Loucy (cell line): ENCODE measurements at regions not wholly inside any gene's neighbourhood (a gene's known extent, or its start where the extent isn't known, plus 50 kb on each side); places are given as distances from the start of the nearest gene placed in this dataset.

Experiments
- H2AFZ ChIP-seq: fragments of 200-600 bp; sonication (generic); 2 replicates; pipeline ENCODE4 v1.6.0; 2016; ENCODE audit warnings: antibody characterized with exemption, mild to moderate bottlenecking, low read length, moderate library complexity
- H3F3A ChIP-seq: fragments of 200-600 bp; 2 replicates; pipeline ENCODE4 v1.6.0; 2016; ENCODE audit warnings: antibody characterized with exemption, low read depth, mild to moderate bottlenecking
- H3K27me3 ChIP-seq: fragments of 200-600 bp; sonication (generic); 2 replicates; pipeline ENCODE4 v1.6.1; 2014; ENCODE audit warnings: low read length, mild to moderate bottlenecking; ENCODE audit not compliant: insufficient read depth, poor library complexity, severe bottlenecking
- H3K36me3 ChIP-seq: fragments of 200-600 bp; sonication (generic); 2 replicates; pipeline ENCODE4 v1.6.1; 2016; ENCODE audit warnings: low read length; ENCODE audit not compliant: insufficient read depth
- H3K4me1 ChIP-seq: fragments of 200-600 bp; sonication (generic); 2 replicates; pipeline ENCODE4 v1.5.1; 2014; ENCODE audit warnings: low read length, mild to moderate bottlenecking; ENCODE audit not compliant: insufficient read depth, poor library complexity, severe bottlenecking
- H3K4me2 ChIP-seq: fragments of 200-600 bp; sonication (generic); 2 replicates; pipeline ENCODE4 v1.6.0; 2014; ENCODE audit warnings: antibody characterized with exemption, low read length, low read depth, mild to moderate bottlenecking; ENCODE audit not compliant: poor library complexity, severe bottlenecking
- H3K4me3 ChIP-seq: fragments of 200-600 bp; sonication (generic); 2 replicates; pipeline ENCODE4 v1.5.1; 2014; ENCODE audit warnings: low read length, mild to moderate bottlenecking, mixed read lengths; ENCODE audit not compliant: poor library complexity, severe bottlenecking
- H3K79me2 ChIP-seq: fragments of 200-600 bp; sonication (generic); 2 replicates; pipeline ENCODE4 v1.6.1; 2014; ENCODE audit warnings: low read length; ENCODE audit not compliant: insufficient read depth
- H3K9ac ChIP-seq: fragments of 200-600 bp; sonication (generic); 2 replicates; pipeline ENCODE4 v1.6.0; 2014; ENCODE audit warnings: mild to moderate bottlenecking, low read depth, low read length, moderate library complexity; ENCODE audit not compliant: poor library complexity, severe bottlenecking
- H3K9me2 ChIP-seq: fragments of 200-600 bp; sonication (generic); replicated peaks from 2 replicates; pipeline ENCODE4 v1.6.1; 2016; ENCODE audit warnings: low read depth, low read length, mixed read lengths
- H3K9me3 ChIP-seq: fragments of 200-600 bp; sonication (generic); 2 replicates; pipeline ENCODE4 v1.6.1; 2014; ENCODE audit warnings: mild to moderate bottlenecking, antibody characterized with exemption, low read length, low read depth; ENCODE audit not compliant: insufficient read depth
- H4K20me1 ChIP-seq: fragments of 200-600 bp; sonication (generic); 2 replicates; pipeline ENCODE4 v1.6.0; 2014; ENCODE audit warnings: antibody characterized with exemption, low read length, mild to moderate bottlenecking; ENCODE audit not compliant: insufficient read depth, poor library complexity, severe bottlenecking
- CTCF ChIP-seq: fragments of 200-600 bp; sonication (generic); conservative IDR thresholded peaks from 2 replicates; pipeline ENCODE4 v1.5.1; 2014; ENCODE audit warnings: mild to moderate bottlenecking, antibody characterized with exemption, low read length
- EZH2phosphoT487 ChIP-seq: fragments of 200-600 bp; IDR thresholded peaks from 2 replicates; pipeline ENCODE4 v1.6.1; 2018; ENCODE audit warnings: antibody characterized with exemption, mild to moderate bottlenecking, moderate library complexity, borderline replicate concordance

GRCh38 chr14:104333646-104334423, 195.4 kb downstream of the KIF26A start:
- TF ChIP-seq EZH2phosphoT487 (no peak), CTCF (no peak)
- Histone ChIP-seq H3K9me2 (no peaks in the 10 kb centered on the region), H3K36me3 (no peaks in the 10 kb centered on the region), H3K9me3 (peaks cover 15% of the 10 kb centered on the region; the same call in 1 of the 2 replicates), H3F3A (no peaks in the 10 kb centered on the region), H3K9ac (no peak overlapping the region), H3K79me2 (no peaks in the 10 kb centered on the region), H3K4me1 (no peaks in the 10 kb centered on the region), H3K4me3 (no peak overlapping the region), H3K27me3 (no peaks in the 10 kb centered on the region), H4K20me1 (no peaks in the 10 kb centered on the region), H2AFZ (no peak overlapping the region), H3K4me2 (no peak overlapping the region)

GRCh38 chr14:104334424-104335161, 196.2 kb downstream of the KIF26A start:
- H3K4me2 ChIP-seq = no peak overlapping the region
- no peaks in the 10 kb centered on the region for H3K36me3 ChIP-seq
- H2AFZ ChIP-seq = no peak overlapping the region
- H3K4me1 ChIP-seq = no peaks in the 10 kb centered on the region
- H4K20me1 ChIP-seq = no peaks in the 10 kb centered on the region
- TF ChIP-seq EZH2phosphoT487 (no peak), CTCF (no peak)
- H3F3A ChIP-seq = no peaks in the 10 kb centered on the region
- H3K9ac ChIP-seq = no peak overlapping the region
- no peak overlapping the region for H3K4me3 ChIP-seq
- peaks cover 14% of the 10 kb centered on the region; the same call in 1 of the 2 replicates for H3K9me3 ChIP-seq
- no peaks in the 10 kb centered on the region for H3K79me2 ChIP-seq
- H3K27me3 ChIP-seq = no peaks in the 10 kb centered on the region
- H3K9me2 ChIP-seq = no peaks in the 10 kb centered on the region

DNA sequence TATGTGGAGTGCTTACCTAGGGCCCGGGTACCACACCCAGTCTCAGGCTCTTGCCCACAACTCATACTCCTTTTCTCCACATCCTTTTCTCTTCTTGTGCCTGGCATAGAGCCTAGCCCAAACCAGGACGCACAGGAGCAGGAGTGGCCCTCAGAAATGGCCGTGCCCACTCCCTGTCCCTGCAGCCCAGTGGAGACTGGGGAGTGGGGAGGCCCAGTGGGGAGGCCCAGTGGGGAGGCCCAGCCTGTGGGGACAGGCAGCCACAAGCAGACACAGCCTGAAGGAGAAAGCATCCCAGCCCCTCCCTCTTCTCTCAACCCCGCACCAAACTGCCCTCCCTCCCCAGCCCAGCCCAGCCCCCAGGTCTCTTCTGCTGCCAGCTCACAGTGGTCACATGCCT, 196.8 kb downstream of the KIF26A start:
- H3K9ac ChIP-seq = no peak overlapping the region
- no peaks in the 10 kb centered on the region for H3K27me3 ChIP-seq
- H3K4me2 ChIP-seq = no peak overlapping the region
- H4K20me1 ChIP-seq = no peaks in the 10 kb centered on the region
- H3K9me2 ChIP-seq = no peaks in the 10 kb centered on the region
- H2AFZ ChIP-seq = no peak overlapping the region
- H3K36me3 ChIP-seq = no peaks in the 10 kb centered on the region
- no peak for TF ChIP-seq CTCF
- TF ChIP-seq EZH2phosphoT487 = no peak
- no peaks in the 10 kb centered on the region for H3K79me2 ChIP-seq
- H3K4me1 ChIP-seq = no peaks in the 10 kb centered on the region
- no peaks in the 10 kb centered on the region for H3F3A ChIP-seq
- peaks cover 8% of the 10 kb centered on the region; the same call in 1 of the 2 replicates for H3K9me3 ChIP-seq
- no peak overlapping the region for H3K4me3 ChIP-seq
